NCI-H187 (cell line): ENCODE measurements at regions not wholly inside any gene's neighbourhood (a gene's known extent, or its start where the extent isn't known, plus 50 kb on each side); places are given as distances from the start of the nearest gene placed in this dataset.

Experiments used
- DNase-seq, 2 experiments: peaks; one replicate each; lab custom pipeline; 2025; lab: John Stamatoyannopoulos, UW

DNA sequence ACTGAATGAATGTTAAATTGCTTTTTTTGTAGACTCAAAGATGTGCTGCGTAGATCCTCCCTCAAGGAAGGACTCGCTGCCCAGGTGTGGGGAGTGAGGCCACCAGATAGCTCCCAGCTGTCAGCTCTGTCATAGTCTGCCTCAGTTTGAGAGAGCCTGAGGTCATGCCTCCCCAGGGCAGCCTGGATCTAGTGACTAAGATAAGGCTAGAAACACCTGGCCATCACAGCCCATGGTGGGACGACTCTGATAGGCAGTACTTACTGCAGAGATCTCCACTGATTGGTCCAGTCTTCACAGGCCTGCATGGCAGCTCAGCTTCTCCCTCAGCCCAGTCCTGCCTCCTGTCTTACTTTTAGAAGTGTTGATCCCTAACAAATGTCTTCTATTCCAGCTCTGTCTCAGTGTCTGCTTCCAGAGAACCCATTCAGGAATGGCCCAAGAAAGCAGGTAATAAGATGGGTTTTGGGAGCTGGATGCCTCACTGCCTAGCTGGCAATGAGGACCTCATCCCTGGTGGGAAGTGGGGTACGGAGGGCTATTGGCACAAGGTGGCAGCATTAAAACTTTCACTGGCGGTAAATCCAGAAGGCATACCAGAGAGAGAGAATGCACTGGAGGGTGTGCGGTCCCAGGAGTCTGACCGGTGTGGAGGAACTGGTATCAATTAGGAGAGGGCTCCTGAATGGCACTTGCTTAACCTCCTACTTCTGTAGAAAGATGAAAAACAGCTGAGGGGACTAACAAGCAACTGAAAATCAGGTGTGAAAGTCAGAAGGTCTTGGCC lies 55.3 kb upstream of the GPR37L1 start:
- no peak for DNase-seq

DNA sequence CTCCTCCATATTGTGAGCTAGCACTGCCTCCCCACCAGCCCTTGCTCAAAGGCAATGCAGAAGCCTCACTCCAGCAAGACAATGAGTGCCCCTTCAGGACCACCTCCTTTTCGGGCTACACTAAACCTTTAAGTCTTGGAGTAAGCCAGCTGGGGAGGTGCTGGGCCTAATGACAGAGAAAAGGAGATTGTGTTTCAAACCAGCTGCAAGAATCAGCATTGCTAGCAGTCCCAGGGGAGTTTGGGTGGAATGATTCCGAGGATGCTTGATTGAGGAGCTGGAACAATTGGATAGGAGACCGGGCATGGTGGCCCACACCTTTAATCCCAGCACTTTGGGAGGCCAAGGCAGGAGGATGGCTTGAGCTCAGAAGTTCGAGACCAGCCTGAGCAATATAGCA lies 54.1 kb upstream of the GPR37L1 start:
- DNase-seq, result peak in 1 of 2 experiments; percentile 67

DNA sequence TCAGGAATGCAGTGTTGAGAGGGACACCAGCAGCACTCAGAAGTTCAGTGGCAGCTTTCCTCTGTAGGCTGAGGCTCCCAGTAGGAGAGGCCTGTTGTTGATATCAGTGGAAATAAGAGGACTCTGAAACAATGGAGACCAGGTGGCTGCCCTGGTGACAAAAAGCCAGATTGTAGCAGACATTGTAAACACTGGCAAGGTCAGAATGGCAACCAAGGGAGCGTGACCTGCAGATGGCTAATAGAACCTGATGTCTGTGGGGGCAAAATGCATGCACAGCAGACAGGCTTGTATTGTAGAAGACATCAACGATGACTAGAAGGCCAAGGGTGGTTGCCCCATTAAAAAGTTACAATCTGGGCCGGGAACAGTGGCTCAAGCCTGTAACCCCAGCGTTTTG lies 53.1 kb upstream of the GPR37L1 start:
- peak; percentile 62 to 81 for DNase-seq

DNA sequence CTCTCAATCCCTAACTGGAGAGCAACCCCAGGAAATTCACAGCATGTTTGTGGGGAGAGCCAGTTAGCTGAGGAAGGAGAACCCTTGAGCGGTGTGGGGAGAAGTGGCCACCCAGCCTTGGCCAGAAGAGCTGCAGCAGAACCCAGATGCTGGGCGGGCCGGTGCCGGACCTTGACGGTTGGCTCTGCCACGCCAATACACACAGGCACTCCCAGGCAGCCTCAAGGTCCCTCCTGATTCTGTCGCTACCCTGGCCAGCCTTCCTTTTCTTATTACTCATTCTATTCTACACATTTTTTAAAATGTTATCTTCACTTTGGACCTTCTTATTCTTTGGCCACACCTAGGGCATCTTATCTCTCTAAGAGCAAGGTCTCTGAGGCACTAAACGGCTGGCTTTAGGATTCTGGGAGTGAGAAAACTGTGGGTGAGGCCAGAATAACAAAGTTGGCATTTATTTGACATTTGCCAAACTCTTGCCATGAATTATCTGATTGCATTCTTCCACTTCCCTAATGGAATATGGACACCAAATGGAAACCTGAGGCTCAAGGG lies 50.4 kb upstream of the GPR37L1 start:
- DNase-seq, result no peak
